Nucleus accumbens (tissue), 56 donors: ENCODE measurements at regions not wholly inside any gene's neighbourhood (a gene's known extent, or its start where the extent isn't known, plus 50 kb on each side); places are given as distances from the start of the nearest gene placed in this dataset.
"Not testable (repeated sequence)": the region's sequence is repeated elsewhere in the genome, so short reads cannot be mapped to it uniquely, and the experiment has no call there.

ENCODE experiments used
- DNase-seq, 56 donors: peaks; one replicate each; lab custom pipeline; 2025; lab: John Stamatoyannopoulos, UW

DNA sequence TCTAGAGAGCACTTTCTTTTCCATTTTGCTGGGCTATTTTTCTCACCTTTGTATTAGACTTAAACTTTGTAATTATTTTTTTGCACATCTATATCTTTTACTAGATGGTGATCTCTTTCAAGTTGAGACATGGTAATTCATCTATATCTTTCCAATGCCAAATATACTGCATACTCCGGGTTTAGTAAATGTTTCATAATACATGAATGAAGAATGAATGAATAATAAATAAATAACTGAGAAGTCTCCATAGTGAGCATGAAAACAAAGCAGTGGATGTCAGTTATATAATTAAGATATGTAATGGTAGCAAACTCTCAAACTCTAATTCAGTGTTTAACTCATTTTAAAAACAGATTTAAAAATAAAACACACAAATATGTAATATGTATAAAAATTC, 342.5 kb upstream of the KITLG start:
- no peak for DNase-seq

DNA sequence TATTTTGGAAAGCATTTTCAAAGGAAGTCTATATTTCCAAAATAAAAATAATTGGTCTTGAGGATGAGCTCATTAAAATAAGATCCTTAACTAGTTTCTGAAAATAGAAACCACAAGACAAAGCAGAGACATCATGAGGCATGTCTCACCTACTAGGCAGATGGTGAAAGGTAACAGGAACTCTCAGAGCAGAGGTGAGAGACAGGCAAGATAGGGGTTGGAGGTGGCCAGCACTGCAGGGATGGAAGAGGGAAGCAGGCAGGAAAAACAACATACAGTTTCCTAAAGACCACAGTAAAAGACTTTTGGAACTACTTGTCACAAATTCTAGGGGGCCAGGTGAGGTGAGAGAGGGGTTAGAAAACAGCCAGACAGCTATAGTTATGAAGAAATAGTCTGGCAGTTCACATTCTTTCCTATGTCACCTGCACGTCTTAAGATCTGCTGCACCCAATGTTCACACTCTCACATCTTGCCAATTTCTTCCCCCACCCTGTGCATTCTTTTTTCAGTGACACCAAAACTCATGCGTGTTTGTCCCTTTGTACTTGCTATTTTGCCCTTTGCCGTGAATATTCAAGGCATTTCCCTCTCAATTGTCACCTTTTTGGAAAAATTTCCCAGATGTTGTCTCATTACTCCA, 341.7 kb upstream of the KITLG start:
- DNase-seq = no peak

DNA sequence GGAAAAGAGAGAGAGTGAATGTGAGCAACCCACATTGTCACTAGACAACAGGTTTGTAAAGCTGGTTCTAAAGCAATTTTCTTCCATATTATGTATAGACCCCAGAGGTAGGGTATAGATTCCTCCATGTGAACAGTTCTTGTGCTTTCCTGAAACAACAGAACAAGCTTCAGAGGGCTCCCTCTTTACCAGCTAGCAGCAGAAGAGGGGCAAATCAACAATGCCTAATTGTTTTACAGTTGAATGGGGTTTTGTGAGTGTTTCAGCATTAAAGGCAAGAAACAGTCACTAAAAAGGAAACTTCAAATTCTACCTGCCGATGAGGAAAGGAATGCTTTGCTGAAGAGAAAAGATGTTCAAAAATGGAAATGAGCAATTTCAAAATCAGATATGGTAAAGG, 341.2 kb upstream of the KITLG start:
- DNase-seq = no peak

- DNase-seq = no peak
These were observed 337.9 kb upstream of the KITLG start for GRCh38 chr12:88918161-88918560.

DNA sequence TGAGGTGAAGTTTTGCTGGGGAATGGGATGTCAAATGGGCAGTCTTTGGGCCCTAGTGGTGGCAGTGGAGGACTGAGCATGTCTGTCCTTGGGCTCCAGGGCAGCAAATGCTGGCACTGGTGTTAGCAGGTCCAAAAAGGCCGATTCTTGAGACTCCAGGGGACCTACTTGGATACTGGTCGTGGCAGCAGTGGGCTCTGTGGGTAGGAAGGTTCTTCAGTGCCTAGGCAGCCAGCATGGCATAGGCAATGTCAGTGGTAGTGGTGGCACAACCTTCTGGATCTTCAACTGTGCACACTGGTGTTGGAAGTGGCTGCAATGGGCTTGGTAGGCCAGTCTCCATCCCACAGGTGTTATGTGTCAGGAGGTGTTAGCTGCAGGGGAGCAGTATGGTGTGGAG, 334.7 kb upstream of the KITLG start:
- no peak for DNase-seq

DNA sequence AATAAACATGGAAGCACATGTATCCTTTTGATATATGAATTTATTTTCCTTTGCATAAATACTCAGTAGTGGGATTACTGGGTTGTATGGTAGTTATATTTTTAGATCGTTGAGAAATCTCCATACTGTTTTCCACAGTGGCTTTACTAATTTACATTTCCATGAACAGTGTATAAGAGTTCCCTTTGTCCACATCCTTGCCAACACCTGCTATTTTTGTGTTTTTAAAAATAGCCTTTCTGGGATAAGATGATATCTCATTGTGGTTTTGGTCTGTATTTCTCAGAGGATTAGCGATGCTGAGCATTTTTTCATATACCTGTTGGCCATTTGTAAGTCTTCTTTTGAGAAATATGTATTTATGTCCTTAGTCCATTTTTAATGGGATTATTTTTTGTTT, 329.2 kb upstream of the KITLG start:
- no peak for DNase-seq

- no peak for DNase-seq
These were observed 328.1 kb upstream of the KITLG start for GRCh38 chr12:88908345-88908744.

GRCh38 chr12:88904705-88905104, 324.4 kb upstream of the KITLG start:
- DNase-seq = no peak

GRCh38 chr12:88903333-88903732, 323.1 kb upstream of the KITLG start:
- DNase-seq = no peak

DNA sequence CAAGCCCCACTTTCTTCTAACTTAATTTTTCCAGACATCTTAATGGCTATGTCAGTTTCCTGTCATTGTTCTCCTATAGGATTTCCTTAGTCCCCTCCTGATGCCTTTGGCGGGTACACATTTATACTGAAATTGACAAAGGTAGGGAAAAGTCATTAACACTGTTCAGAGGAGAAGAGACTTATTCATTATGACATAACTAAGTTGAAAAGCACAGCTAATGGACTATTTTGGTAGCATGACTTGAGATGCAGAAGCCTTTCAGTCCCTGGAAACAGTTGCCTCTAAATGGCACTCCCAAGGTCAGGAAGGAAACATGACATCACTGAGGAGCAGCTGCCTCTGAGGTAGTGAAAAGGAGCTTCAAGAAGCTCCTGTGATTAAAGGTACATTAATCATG, 317.5 kb upstream of the KITLG start:
- DNase-seq = no peak

- no peak for DNase-seq
These were observed 316.7 kb upstream of the KITLG start for GRCh38 chr12:88896958-88897357.

DNA sequence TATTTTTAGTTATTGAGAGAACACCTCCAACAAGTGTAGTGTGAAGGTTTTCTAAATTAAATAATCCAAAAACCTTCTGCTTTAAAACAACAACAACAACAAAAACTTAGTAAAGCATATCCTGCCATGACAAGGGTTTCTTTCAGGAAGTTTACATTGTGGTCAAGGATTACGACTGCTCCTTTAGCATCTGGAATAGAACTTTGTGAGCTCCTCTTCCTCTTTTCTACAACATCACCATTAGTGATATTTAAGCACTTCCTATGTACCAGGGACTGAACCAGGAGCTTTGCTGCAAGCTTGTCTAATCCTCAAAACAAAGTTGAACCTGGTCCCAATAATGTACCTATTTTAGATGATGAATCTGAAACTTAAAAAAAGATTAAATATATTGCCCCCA, 315.4 kb upstream of the KITLG start:
- no peak for DNase-seq

DNA sequence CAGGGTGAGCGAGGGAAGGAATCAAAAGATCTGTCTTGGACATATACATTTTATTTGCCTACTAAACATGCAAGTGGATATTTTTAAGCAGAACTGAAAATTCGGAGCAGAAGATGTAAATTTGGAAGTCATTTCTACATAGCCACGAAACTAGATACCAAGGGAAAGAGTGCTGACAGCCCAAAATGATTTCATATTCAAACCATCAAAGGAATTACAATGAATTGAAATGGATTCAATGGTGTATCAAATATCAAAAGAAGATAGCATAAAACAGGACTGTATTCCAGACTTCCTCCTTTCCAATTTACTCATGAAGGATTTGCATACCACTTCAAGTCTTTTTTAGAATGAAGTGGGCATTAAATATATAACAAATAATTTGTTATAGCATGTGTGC, 313.5 kb upstream of the KITLG start:
- no peak for DNase-seq

GRCh38 chr12:88891434-88891833, 311.2 kb upstream of the KITLG start:
- not testable (repeated sequence) for DNase-seq

GRCh38 chr12:88889326-88890110, 309.2 kb upstream of the KITLG start:
- no peak for DNase-seq

- DNase-seq = no peak
These were observed 304.3 kb upstream of the KITLG start for GRCh38 chr12:88884600-88884999.

DNA sequence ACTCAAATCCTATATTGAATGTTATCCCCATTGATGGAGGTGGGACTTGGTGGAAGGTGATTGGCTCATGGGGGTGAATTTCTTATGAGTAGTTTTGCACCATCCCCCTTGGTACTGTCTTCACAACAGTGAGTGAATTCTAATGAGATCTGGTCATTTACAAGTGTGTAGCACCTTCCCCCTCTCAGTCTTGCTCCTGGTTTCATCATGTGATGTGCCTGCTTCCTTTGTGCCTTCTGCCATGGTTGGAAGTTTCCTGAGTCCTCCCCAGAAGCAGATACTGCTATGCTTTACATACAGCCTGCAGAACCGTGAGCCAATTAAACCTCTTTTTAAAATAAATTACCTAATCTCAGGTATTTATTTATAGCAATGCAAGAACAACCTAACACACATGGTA, 302.4 kb upstream of the KITLG start:
- DNase-seq = no peak

DNA sequence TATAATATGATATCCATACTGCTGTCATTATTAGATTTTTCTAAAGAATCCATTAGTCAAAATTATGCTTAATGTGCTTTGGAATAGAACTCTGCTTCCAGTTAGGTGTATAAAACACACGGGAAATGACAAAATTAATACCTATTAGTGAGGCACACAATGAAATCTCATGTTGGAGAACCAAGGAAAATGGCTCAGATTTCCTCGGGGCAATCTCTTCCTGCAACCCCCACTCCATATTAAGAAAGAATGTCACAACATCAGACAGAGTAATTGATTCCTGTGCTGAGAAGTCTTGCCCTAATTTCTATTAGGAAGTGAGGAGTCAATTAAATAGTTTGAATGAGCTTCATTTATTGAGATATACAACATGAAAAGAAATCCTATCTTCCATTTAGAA, 299.8 kb upstream of the KITLG start:
- DNase-seq = no peak

GRCh38 chr12:88878295-88878694, 298.0 kb upstream of the KITLG start:
- no peak for DNase-seq

GRCh38 chr12:88876857-88877256, 296.6 kb upstream of the KITLG start:
- no peak for DNase-seq

- DNase-seq = no peak
These were observed 289.9 kb upstream of the KITLG start for GRCh38 chr12:88870000-88870737.

- DNase-seq = no peak
These were observed 287.8 kb upstream of the KITLG start for GRCh38 chr12:88868050-88868449.
